ENCODE measurements at regions not wholly inside any gene's neighbourhood (a gene's known extent, or its start where the extent isn't known, plus 50 kb on each side); places are given as distances from the start of the nearest gene placed in this dataset.
"Not testable (repeated sequence)": the region's sequence is repeated elsewhere in the genome, so short reads cannot be mapped to it uniquely, and the experiment has no call there.

DNA sequence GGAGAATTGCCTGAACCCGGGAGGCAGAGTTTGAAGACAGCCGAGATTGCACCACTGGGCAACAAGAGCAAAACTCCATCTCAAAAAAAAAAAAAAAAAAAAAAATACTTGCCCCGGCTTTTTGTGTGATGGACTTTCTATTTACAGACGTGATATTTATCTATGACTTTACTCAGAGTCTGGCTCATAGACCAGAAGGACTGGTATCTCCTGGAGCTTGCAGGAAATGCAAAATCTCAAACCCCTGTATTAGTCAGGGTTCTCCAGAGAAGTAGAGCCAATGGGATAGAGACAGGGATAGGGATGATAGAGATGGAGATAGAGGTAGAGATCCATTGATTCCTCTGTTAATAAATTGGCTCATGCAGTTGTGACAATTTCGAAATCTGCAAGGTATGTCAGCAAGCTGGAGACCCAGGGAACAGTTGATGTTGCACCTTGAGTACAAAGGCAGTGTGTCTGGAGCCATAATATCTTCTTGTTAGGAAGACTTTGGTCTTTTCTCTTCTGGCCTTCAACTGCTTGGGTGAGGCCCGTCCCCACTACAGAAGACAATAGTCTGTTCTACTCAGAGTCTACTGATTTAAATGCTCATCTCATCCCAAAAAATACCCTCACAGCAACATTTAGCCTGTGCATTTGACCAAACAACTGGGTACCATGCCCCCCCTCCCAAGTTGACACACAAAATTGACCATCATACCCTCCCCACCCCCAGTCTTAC lies 195.4 kb upstream of the MSX2 start:
- DNase-seq, result no peak

DNA sequence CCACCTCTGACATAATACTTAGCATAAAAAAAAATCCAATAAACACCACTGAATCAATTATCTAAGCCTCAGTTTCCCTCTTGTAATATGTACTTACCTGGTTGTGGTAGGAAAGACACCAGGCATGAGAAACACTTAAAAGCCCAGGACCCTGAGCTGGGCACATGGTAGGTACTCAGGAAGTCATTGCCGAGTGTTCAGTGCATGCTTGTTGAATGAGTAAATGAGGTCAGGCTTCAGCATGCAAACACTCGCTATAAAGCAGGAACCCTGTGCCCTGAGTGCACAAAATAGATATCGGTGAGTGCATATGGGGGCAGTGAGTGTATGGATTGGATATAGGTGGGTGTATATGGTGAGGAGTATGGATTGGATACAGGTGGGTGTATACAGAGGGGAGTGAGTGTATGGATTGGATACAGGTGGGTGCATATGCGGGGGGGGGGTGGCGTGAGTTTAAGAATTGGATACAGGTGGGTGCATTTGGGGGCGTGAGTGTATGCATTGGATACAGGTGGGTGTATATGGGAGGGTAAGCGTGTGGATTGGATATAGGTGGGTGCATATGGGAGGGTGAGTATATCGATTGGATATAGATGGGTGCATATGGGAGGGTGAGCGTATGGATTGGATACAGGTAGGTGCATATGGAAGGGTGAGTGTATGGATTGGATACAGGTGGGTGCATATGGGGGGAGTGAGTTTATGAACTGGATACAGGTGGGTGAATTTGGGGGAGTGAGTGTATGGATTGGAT lies 194.3 kb upstream of the MSX2 start:
- DNase-seq, result no peak

DNA sequence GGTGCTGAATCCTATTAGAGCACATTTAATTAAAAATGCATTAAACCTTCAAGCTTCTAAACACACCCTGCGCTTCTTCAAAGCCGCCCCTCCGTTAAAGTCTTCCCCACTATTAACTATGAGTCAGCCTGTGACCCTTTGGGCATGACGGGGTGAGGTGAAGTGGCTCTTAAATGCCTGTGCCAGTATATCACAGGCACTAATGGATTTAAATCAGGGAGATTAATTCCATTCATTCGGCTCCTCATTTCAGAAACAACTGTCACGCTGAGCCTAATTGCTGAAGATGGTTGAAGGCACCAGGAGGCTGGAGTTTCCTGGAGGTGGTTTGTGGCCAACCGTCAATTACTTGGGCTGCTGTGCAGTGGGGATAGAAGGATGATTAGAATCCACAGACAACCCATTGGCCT lies 192.6 kb upstream of the MSX2 start:
- DNase-seq, result no peak

DNA sequence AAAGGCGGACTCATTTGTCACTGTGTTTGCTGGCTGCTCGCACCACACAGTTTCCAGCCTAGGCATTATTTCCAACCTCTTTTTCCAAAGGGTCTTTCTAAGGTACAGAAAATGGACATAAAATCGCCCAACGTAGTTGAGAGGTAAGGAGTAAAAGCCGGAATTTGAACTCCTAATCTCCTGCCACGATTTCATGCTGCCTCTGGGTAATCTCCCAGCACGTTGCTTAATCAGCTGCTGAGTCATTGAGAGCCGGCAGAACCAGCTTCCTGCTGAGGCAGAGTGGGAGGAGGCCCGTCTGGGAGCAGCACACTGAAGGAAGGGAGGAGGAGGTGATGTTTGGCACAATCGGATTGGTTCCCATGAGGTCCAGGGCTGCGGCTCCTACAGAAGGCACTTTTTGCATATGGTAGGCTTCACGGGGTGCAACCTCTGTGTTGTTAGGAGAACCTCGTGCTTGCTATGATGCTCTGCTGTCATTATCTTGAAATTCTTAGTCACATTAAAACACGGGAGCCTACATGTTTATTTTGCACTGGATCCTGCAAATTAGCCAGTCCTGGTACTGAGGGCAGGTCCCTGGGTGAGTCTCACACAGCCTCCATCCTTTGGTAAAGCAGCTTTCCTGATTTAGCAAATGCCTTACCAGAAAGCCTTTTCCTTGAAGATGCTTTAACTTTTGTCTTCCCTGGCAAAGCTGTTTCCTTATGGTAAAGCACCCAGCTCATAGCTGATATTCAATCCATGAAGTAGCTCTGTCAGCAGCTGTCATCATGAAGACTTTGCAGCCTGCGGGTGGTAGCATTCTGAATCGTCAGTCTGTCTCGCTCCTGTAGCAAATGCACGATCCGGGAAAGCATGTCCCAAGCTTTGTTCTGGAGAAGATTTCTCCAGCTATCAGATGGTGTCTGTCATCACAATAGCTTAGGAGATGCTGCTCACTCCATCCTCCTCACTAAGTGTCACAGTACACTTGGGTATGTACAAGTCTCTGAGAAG lies 191.6 kb upstream of the MSX2 start:
- no peak for DNase-seq

DNA sequence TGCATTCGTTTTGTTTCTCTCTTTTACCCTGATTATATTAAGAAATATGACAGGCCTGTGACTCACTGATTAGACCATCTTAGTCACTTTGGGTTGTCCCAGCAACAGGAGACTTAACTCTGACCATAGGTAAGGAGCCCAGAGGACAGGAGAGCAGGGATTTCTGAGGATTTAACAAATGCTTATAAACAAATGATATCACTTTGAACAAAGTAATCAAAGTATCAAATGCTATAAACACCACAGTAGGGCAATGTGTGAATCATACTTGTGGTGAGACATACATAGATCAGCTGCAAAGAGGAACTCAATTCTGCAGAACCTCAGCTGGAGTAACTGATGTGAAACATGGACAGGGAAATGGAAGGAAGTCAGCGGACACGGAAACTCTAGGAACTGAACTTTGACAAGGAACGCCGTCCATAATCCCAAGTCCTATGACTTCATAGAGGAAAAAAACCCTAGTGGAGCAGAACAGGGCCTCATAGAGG lies 190.6 kb upstream of the MSX2 start:
- DNase-seq, result no peak

DNA sequence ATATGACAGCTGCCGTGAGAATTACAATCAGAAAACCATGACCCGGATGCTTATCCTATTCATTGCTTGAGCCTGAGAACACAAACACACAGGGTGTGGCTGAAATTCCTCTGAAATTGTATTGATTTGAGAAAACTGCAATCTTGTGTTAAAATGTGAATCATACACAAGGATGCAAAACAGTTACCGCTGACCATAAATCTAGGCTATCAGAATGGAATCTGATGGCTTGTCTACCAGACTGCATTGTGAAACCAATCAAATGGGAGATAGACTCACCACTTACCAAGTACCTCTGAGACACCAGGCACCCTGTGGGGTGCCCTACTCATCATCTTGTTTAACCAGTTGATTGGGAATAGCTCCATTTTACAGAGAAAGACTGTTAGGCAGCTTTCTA lies 188.7 kb upstream of the MSX2 start:
- DNase-seq, result no peak

DNA sequence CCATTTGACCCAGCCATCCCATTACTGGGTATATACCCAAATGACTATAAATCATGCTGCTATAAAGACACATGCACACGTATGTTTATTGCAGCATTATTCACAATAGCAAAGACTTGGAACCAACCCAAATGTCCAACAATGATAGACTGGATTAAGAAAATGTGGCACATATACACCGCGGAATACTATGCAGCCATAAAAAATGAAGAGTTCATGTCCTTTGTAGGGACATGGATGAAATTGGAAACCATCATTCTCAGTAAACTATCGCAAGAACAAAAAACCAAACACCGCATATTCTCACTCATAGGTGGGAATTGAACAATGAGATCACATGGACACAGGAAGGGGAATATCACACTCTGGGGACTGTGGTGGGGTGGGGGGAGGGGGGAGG lies 184.6 kb upstream of the MSX2 start:
- not testable (repeated sequence) for DNase-seq

DNA sequence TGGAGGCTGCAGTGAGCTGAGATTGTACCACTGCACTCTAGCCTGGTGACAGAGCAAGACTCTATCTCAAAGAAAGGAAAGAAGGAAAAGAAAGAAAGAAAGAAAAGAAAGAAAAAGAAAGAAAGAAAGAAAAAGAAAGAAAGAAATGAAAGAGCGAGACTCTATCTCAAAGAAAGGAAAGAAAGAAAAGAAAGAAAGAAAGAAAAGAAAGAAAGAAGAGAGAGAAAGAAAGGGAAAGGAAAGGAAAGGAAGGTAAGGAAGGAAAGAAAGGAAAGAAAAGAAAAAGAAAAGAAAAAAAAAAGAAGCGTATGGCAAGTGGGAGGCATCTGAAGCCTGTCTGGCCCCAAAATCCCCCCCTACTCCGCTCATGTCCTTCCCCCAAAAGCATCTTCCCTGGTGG lies 182.3 kb upstream of the MSX2 start:
- no peak for DNase-seq

DNA sequence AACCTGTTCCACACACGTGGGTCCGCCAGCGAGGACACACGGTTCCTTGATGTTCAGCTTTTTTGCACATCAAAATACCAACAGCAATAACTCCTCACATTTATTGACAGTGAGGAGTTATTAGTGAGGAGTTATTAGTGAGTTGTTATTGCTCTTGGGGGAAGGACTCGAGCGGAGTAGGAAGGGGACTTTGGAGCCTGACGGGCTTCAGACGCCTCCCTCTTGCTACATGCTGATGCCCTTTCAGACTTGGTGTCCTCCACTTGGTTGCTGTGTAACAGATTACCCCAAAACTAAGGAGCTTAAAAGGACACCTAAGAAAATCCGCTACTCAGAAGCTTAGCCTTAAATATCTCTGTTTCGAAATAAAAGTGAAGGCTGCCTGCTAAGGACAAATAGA lies 181.9 kb upstream of the MSX2 start:
- no peak for DNase-seq

DNA sequence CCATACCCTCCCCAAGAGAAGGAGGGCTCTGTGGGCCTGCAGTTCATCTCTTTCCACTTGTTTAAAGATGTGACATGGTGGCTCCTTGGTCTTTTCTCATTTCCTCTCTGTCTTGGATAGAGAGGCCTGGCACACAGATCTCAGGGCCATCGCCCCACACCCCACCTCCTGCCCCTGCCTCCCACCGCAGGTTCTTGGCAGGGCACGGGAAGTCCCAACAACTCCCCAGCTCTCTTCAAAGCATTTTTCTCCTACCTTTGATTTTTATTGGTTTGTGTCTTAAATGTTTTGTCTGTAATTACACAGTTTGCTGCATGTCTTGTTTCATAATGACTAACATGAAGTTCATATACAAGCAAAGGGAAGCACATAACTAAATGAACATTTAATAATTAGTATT lies 178.5 kb upstream of the MSX2 start:
- no peak for DNase-seq

DNA sequence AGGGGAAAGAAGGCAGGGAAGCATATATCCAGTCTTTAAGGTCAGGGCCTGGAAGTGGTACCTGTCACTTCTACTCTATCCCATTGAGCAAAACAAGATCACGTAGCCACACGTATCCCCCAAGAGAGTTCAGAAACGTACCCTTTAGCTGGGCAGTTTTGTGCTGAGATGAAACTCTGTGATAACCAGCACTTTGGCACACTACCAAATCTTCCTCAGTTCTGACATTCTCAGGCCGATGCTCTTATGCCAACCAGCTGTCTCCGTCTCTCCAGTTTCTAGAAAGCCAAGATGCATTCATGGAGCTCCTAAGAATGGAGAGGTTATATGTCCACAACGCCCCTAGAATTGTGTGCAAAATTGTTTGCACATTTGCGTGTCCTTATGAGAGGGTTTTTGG lies 176.6 kb upstream of the MSX2 start:
- DNase-seq, result no peak

DNA sequence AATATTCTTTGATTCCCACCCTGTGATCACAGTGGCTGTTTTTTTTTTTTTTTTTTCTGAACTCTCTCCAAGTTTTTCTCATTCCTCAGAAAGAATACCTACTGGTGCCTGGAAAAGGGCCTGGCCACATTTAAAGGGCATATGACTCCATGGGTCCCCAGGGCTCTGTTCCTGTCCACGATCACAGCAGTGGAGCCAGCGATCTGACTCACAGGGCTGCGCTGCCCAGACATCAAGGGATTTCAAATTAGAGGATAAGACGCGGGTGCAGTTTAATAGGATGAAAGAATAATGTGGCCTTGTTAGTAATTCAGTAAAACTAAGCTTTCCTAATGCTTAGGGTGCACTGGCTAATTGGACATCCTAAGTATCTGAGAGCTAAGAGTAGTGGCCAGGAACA lies 175.1 kb upstream of the MSX2 start:
- no peak for DNase-seq

DNA sequence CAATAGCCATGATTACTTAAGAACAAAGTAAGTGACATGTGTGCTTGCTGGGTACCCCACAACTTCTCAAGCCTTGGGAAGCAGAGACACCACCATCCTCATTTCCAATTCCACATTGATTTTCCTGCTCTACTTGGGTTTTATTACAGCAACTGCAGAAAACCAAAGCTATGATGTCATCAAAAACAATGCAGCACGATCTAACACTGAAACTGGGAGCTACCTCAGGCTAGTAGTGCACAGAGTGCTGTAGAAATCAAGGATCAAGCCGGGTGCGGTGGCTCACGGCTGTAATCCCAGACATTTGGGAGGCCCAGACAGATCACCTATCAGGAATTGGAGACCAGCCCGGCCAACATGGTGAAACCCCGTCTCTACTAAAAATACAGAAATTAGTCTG lies 174.4 kb upstream of the MSX2 start:
- no peak for DNase-seq

DNA sequence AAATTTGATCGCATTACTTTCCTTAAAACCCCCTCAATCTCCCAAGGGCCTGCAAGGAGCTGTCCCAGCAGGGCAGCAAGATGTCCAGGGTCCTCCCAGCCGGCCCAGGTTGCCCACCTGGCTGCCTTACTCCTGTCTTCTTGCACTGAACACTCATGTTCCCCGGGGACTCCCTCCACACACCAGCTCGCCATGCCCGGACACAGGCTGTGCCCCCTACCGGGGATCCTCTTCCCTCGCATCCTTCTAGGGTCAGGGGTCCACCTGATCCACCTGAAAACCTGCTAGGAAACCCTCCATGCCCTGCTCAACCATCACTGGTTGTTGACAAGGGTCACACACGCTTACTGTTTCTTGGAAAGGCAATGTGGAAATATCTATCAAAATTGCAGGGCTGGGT lies 172.0 kb upstream of the MSX2 start:
- DNase-seq, result no peak

DNA sequence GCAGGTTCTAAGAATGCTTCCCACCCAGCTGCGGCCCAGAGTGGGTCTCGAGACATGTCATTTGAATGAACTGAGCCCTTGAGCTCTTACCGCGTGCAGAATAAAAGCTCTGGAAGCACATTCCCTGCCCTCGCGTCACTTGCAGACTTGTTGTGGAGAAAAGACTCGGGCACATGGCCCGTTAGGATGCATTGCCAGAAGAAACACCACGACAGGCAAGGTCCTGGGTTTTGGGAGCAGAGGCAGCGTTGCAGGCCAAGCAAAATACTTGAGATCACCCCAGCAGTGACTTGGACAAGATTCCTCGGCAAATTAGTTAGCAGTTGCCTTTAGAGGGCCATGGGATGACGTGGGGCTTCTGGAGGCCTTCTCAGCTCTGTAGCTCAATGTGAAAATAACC lies 170.8 kb upstream of the MSX2 start:
- DNase-seq, result no peak

DNA sequence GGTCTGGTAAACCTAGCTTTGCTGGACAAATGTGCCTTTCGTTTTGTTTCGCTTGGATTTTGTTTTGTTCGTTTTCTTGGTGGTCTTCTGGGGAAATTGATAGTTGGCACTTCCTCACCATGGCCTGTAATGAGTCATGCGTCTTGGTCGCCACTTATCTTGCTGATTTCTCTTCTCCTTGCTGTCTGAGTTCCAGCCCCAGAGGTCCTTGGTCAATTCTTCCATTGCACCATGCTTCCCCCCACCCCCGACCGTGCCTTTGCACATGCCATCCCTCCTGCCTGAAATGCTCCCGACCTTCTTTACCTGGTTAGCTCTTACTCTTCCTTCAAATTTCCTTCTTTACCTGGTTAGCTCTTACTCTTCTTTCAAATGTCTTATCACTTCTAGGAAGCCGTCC lies 168.7 kb upstream of the MSX2 start:
- no peak for DNase-seq

DNA sequence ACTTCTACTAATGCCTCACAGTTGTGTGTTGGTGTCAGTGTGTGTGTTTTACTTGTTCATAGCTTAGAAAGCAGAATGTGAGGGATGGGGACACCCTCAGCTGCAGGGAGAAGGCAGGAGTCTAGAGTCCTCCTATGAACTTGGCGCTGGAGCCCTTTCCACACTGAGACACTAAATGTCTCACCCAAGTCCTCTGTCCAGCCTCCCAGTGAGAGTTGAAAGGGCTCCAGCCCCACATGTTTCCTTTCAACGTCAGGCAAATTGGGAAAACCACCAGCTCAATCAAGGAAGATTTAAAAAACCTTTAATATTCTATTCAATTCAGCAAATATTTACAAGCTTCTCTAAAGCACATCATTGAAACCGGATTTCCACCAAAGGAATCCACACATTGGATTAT lies 167.6 kb upstream of the MSX2 start:
- DNase-seq, result no peak

DNA sequence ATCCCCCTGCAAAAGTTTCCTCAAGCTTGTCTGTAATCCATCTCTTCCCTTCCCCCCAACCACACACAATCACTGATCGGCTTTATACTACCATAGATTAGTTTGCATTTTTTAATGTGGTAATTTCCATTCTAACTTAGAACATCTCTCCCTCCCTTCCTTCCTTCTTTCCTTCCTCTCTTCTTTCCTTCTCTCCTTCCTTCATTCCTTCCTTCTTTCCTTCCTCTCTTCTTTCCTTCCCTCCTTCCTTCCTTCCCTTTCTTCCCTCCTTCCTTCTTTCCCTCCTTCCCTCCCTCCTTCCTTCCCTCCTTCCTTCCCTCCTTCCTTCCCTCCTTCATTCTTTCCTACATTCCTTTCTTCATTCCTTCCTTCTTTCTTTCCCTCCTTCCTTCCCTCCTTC lies 166.2 kb upstream of the MSX2 start:
- no peak for DNase-seq

DNA sequence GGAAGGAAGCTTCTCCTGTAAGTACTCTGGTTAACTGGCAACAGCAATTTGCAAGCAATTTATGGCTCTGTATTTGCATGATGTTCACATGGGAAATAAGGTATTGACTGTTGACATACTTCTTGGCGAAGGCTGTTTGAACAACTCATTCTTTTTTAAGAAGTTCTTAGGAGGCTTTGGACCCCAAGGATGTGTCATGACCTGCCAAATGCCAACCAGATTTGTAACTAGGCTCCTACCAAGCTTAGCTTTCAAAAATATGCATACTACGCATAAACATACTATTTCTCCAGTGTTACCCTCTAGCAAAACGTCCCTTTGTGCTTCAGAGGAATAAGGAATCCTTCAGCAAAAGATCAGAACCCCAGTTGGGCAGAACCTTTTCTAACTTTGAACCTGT lies 165.2 kb upstream of the MSX2 start:
- DNase-seq, result no peak

DNA sequence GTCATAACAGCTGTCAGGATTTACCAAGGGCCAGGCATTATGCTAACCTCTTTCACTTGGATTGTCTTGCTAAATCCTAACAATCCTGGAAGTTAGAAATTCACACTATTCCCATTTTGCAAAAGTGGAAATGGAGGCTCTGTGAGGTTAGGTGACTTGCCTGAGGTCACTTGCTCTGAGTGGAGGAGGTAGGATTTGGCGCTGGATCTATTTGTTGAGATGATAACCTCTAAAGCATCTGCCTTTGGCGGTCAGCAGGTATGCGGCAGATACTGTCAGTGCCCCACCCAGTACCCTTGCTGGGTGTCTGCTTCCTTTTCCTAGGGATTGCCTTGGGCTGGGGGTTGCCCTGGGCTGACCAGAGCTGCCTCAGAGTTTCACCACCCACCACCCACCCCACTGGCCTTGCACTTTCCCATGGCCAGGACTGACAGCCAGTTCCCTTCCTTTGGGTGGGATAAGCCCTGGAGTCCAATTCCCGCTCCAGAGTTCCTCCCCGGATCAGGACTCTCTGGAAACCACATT lies 164.8 kb upstream of the MSX2 start:
- no peak for DNase-seq

DNA sequence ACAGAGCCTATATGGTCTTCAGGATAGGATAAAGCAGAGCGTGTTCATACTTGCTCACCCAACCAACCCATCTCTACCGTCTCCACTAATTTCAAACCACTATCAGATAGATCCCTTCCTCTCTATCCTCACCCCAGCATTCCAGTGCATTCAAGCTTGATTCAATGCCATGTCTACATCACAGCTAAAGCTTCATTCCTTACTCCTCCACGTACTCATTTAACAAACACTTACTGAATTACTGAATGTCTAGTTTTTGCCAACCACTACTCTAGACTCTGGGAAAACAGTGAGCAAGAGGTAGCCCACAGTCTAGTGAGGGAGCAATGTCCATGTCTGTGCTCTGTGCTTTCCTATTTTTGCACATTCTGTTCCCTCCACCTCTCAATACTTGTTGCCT lies 163.5 kb upstream of the MSX2 start:
- no peak for DNase-seq

DNA sequence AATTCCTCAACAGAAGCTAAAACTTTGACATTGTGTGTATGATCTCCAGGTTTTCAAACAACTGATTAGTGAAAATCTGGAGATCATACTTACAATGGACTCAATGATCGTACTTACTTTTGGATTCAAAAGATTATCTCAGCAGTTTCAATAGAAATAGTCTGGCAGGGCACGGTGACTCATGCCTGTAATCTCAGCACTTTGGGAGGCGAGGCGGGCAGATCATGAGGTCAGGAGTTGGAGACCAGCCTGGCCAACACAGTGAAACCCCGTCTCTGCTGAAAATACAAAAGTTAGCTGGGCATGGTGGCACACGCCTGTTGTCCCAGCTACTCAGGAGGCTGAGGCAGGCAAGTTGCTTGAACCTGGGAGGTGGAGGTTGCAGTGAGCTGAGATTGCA lies 161.3 kb upstream of the MSX2 start:
- not testable (repeated sequence) for DNase-seq

DNA sequence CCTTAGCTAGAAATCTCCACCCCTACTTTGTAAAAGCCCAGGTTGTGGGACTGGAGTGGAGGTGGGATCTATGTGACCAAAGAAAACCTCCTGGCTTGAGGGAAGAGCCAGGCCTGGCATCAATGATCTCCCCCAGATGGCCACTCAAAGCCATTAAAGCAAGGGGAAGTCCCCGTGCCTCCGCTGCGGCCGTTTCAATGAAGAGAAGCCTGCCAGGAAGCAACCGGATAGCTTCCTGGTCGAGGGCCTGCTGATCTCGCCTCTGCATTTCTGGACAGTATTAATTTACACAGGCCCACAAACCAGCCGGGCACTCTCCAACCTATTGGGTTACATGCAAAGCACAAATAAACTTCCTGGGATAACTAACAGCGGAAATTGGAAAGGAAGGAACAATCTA lies 160.5 kb upstream of the MSX2 start:
- DNase-seq, result no peak
